ENCODE measurements at regions not wholly inside any gene's neighbourhood (a gene's known extent, or its start where the extent isn't known, plus 50 kb on each side); places are given as distances from the start of the nearest gene placed in this dataset.
A peak's percentile ranks its signal among the peaks of the same experiment; 100 is the strongest.

GRCh38 chr6:153553627-153554026 is 422.5 kb upstream of the RGS17 start:
- WGBS, 2 experiments (ENCODE audit: extremely low coverage in 1 of 2, insufficient coverage in 1 of 2, insufficient read length in 1 of 2, insufficient replicate concordance in 2 of 2, low coverage in 1 of 2, low lambda C conversion rate in 2 of 2, missing lambda C conversion rate in 1 of 2), result 67% methylated on average over 1 of the region's 1 CpG; no CpG with 5 or more reads in 1 of the 2 experiments
- H3K36me3 ChIP-seq (ENCODE audit: control insufficient read depth in 2 of 4, insufficient read depth in 4 of 4, low read length in 3 of 4), result no peaks in the 10 kb centered on the region
- H3K4ac ChIP-seq (replicated peaks; ENCODE audit: insufficient read length, low read depth, low read length), result no peak overlapping the region
- H2BK120ac ChIP-seq (replicated peaks; ENCODE audit: low read depth, low read length), result no peak overlapping the region
- ChIA-PET POLR2A (ENCODE audit: partially characterized antibody) (no interaction called here), CTCF (ENCODE audit: partially characterized antibody) (interaction anchor here (0.5 to 2.1 kb wide), 21 partner anchors 10 to 390 kb away, joined by 3 to 33 read pairs (median 4); no protein-coding TSS in a partner anchor)
- DNase-seq (ENCODE audit: low read depth in 1 of 2, low spot score in 2 of 2) (peak; percentile 31 to 51), FAIRE-seq (peak; percentile 85)
- no peak overlapping the region for H3K9ac ChIP-seq (replicated peaks in 1 of 4; ENCODE audit: extremely low read depth in 1 of 4, low read depth in 3 of 4, low read length in 3 of 4)
- H3K4me2 ChIP-seq (ENCODE audit: insufficient read depth in 1 of 2, low read depth in 2 of 2, low read length in 2 of 2), result no peak overlapping the region
- no peaks in the 10 kb centered on the region for H3K4me1 ChIP-seq (replicated peaks in 1 of 4; ENCODE audit: control insufficient read depth in 3 of 4, insufficient read depth in 4 of 4, low read length in 3 of 4)
- no peak overlapping the region for H3K14ac ChIP-seq (ENCODE audit: insufficient read length)
- H4K5ac ChIP-seq (ENCODE audit: insufficient read length, low read depth, low read length), result no peak overlapping the region
- no peak overlapping the region for H2BK5ac ChIP-seq (ENCODE audit: low read depth, low read length)
- H2BK15ac ChIP-seq (ENCODE audit: low read length), result no peak overlapping the region
- no peak overlapping the region for H3K4me3 ChIP-seq (ENCODE audit: extremely low read depth in 1 of 4, insufficient read depth in 2 of 4, low read depth in 3 of 4, low read length in 4 of 4)
- no peaks in the 10 kb centered on the region for H3K79me2 ChIP-seq (ENCODE audit: control insufficient read depth in 1 of 2, insufficient read depth in 2 of 2, low read length in 2 of 2)
- no peak overlapping the region for H2BK12ac ChIP-seq (ENCODE audit: low read depth, low read length)
- H3K23ac ChIP-seq (ENCODE audit: insufficient read length), result no peak overlapping the region
- no peaks in the 10 kb centered on the region for H3K79me1 ChIP-seq (ENCODE audit: low read depth, low read length)
- H3K56ac ChIP-seq (replicated peaks; ENCODE audit: insufficient read length, low read depth, low read length), result no peak overlapping the region
- no peaks in the 10 kb centered on the region for H3K27me3 ChIP-seq (replicated peaks in 1 of 4; ENCODE audit: control insufficient read depth in 3 of 4, extremely low read depth in 1 of 4, insufficient read depth in 3 of 4, low read length in 3 of 4)
- H3K18ac ChIP-seq (ENCODE audit: extremely low read depth, low read length), result no peak overlapping the region
- H4K8ac ChIP-seq (ENCODE audit: extremely low read depth, insufficient read depth, low read length), result no peak overlapping the region
- H4K91ac ChIP-seq (replicated peaks; ENCODE audit: insufficient read length, low read length), result no peak overlapping the region
- no peaks in the 10 kb centered on the region for H4K20me1 ChIP-seq (replicated peaks in 1 of 2; ENCODE audit: control insufficient read depth in 1 of 2, insufficient read depth in 2 of 2, low read length in 2 of 2)
- H3K9me3 ChIP-seq (ENCODE audit: insufficient read depth in 2 of 2, low read depth in 1 of 2, low read length in 1 of 2), result no peaks in the 10 kb centered on the region
- no peak for TF ChIP-seq RFX5 (IDR thresholded peaks at IDR 0.05; ENCODE audit: borderline replicate concordance, low read depth, low read length)
- TF ChIP-seq YY1 (IDR thresholded peaks at IDR 0.05; ENCODE audit: low read depth, low read length), result 0 out of 2 replicates have a peak, but pooled peaks have one; percentile 19
- TF ChIP-seq HDAC2 (IDR thresholded peaks at IDR 0.05; ENCODE audit: borderline replicate concordance in 1 of 2, low read depth in 2 of 2, low read length in 2 of 2), result no peak
- peak in 2 of 3 experiments; percentile 78 to 81; a peak in 3 of 4 replicates for TF ChIP-seq CTCF (IDR thresholded peaks at IDR 0.05; ENCODE audit: control extremely low read depth in 1 of 3, insufficient read depth in 1 of 3, low read depth in 1 of 3, low read length in 3 of 3)
- TF ChIP-seq RAD21 (IDR thresholded peaks at IDR 0.05 in 1 of 2, conservative IDR thresholded peaks at IDR 0.05 in 1 of 2; ENCODE audit: low read depth in 2 of 2, low read length in 2 of 2), result peak; percentile 87 to 88
- no peak for TF ChIP-seq POLR2AphosphoS5 (IDR thresholded peaks at IDR 0.05; ENCODE audit: low read depth, low read length)
- no peak overlapping the region for H2AK5ac ChIP-seq (ENCODE audit: low read depth, low read length)
- no peaks in the 10 kb centered on the region for H3K23me2 ChIP-seq (ENCODE audit: low read depth, low read length)
- no peak overlapping the region for H3K27ac ChIP-seq (ENCODE audit: low read depth, low read length)
- no peak overlapping the region for H2BK20ac ChIP-seq (ENCODE audit: low read length)
- H2AFZ ChIP-seq (ENCODE audit: low read length), result no peak overlapping the region
